Hepatocyte (in vitro differentiated cells): ENCODE measurements at regions not wholly inside any gene's neighbourhood (a gene's known extent, or its start where the extent isn't known, plus 50 kb on each side); places are given as distances from the start of the nearest gene placed in this dataset.

Experiments
- DNase-seq: peaks from one replicate; pipeline ENCODE4 v3.0.0-alpha.2; 2016; ENCODE audit warnings: low spot score
- H2AFZ ChIP-seq: fragments of 200-600 bp; sonication (generic); 2 replicates; pipeline ENCODE4 v1.6.0; 2016; ENCODE audit warnings: antibody characterized with exemption, mild to moderate bottlenecking
- H3K27ac ChIP-seq: fragments of 200-600 bp; sonication (generic); 2 replicates; pipeline ENCODE4 v1.5.1; 2016; ENCODE audit warnings: mild to moderate bottlenecking
- H3K27me3 ChIP-seq: fragments of 200-600 bp; sonication (generic); 2 replicates; pipeline ENCODE4 v1.6.1; 2016
- H3K36me3 ChIP-seq: fragments of 200-600 bp; sonication (generic); replicated peaks from 2 replicates; pipeline ENCODE4 v1.5.1; 2016; ENCODE audit warnings: low read depth; ENCODE audit not compliant: insufficient read depth
- H3K4me1 ChIP-seq: fragments of 200-600 bp; sonication (generic); 2 replicates; pipeline ENCODE4 v1.5.1; 2016; ENCODE audit warnings: mild to moderate bottlenecking, moderate library complexity; ENCODE audit not compliant: insufficient read depth
- H3K4me2 ChIP-seq: fragments of 200-600 bp; sonication (generic); 2 replicates; pipeline ENCODE4 v1.6.0; 2016
- H3K4me3 ChIP-seq: fragments of 200-600 bp; sonication (generic); 2 replicates; pipeline ENCODE4 v1.5.1; 2016; ENCODE audit warnings: mild to moderate bottlenecking
- H3K79me2 ChIP-seq: fragments of 200-600 bp; sonication (generic); 2 replicates; pipeline ENCODE4 v1.6.0; 2017; ENCODE audit warnings: mild to moderate bottlenecking
- H3K9me2 ChIP-seq: fragments of 200-600 bp; sonication (generic); replicated peaks from 2 replicates; pipeline ENCODE4 v1.6.0; 2017; ENCODE audit warnings: mild to moderate bottlenecking; ENCODE audit not compliant: insufficient read depth
- H3K9me3 ChIP-seq: fragments of 200-600 bp; sonication (generic); 2 replicates; pipeline ENCODE4 v1.5.1; 2016; ENCODE audit warnings: low read depth, mild to moderate bottlenecking
- H4K20me1 ChIP-seq: fragments of 200-600 bp; sonication (generic); 2 replicates; pipeline ENCODE4 v1.6.0; 2016; ENCODE audit warnings: mild to moderate bottlenecking; ENCODE audit not compliant: insufficient read depth, poor library complexity, severe bottlenecking
- EZH2 ChIP-seq: fragments of 200-600 bp; sonication (generic); IDR thresholded peaks from 2 replicates; pipeline ENCODE4 v1.6.1; 2016; ENCODE audit warnings: antibody characterized with exemption, mild to moderate bottlenecking, borderline replicate concordance
- EZH2phosphoT487 ChIP-seq: fragments of 200-600 bp; sonication (generic); IDR thresholded peaks from one replicate; pipeline ENCODE4 v1.6.1; 2018; ENCODE audit warnings: antibody characterized with exemption, mild to moderate bottlenecking, low read depth, moderate library complexity; ENCODE audit not compliant: unreplicated experiment, severe bottlenecking
- WGBS: methylation state at CpG from one replicate; pipeline ENCODE4 v1.1.6; 2016; ENCODE audit warnings: low lambda C conversion rate; ENCODE audit errors: missing lambda C conversion rate; 5-methylcytosine and 5-hydroxymethylcytosine counted together
- TF ChIP-seq, protein P1 (sequence below): fragments of 200-600 bp; sonication (generic); IDR thresholded peaks from 2 replicates; pipeline ENCODE4 v1.5.1; 2016; ENCODE audit warnings: antibody characterized with exemption, mild to moderate bottlenecking; ENCODE audit not compliant: poor library complexity

DNA sequence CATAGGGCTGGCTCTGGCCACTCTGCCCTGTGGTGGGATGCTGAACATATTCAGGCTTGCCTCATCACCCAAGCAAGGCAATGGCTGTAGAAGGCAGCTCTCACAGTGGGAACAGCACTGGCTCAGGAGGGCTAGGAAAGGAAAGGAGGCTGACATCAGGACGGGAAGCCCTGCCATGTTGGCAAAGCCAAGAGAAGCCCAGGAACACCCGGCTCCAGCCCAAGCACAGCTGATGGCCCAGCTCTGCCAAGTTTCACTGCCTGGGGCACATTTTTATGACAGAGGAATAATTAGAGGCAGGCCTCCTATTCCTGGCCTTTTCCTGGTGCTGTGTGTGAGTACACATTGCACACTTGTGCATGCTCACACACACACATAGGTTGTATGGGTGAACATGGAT, 163.6 kb upstream of the SMIM23 start:
- Histone ChIP-seq H3K27me3 (peaks cover 3% of the 10 kb centered on the region), H3K9me3 (no peaks in the 10 kb centered on the region), H4K20me1 (no peaks in the 10 kb centered on the region), H3K9me2 (no peaks in the 10 kb centered on the region), H3K79me2 (no peaks in the 10 kb centered on the region), H3K4me1 (peaks cover 6% of the 10 kb centered on the region), H3K4me2 (no peak overlapping the region), H3K36me3 (no peaks in the 10 kb centered on the region), H3K4me3 (no peak overlapping the region), H3K27ac (no peak overlapping the region), H2AFZ (no peak overlapping the region)
- WGBS = 71% methylated on average over 2 of the region's 2 CpGs
- TF ChIP-seq, protein P1, sequence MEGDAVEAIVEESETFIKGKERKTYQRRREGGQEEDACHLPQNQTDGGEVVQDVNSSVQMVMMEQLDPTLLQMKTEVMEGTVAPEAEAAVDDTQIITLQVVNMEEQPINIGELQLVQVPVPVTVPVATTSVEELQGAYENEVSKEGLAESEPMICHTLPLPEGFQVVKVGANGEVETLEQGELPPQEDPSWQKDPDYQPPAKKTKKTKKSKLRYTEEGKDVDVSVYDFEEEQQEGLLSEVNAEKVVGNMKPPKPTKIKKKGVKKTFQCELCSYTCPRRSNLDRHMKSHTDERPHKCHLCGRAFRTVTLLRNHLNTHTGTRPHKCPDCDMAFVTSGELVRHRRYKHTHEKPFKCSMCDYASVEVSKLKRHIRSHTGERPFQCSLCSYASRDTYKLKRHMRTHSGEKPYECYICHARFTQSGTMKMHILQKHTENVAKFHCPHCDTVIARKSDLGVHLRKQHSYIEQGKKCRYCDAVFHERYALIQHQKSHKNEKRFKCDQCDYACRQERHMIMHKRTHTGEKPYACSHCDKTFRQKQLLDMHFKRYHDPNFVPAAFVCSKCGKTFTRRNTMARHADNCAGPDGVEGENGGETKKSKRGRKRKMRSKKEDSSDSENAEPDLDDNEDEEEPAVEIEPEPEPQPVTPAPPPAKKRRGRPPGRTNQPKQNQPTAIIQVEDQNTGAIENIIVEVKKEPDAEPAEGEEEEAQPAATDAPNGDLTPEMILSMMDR = no peak
- TF ChIP-seq EZH2phosphoT487 (no peak), EZH2 (no peak)
- DNase-seq = no peak

DNA sequence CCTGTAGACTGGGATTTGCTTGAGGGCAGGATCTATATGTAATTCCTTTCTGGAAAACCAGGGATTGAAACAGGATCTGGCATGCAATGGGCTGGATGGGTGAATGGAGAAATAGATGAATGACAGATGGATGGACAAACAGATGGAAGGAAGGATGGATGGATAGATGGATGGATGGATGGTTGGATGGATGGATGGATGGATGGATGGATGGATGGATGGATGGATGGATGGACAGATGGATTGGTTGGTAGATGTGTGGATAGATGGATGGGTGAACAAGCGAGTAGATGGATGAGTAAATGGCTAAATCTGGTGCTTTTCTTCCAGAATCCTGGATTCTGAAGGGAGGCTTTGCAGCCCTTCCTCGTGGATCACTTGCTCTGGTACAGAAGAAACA, 162.5 kb upstream of the SMIM23 start:
- TF ChIP-seq EZH2phosphoT487 (no peak), EZH2 (no peak)
- TF ChIP-seq, protein P1 = no peak
- H2AFZ ChIP-seq = no peak overlapping the region
- H3K79me2 ChIP-seq = no peaks in the 10 kb centered on the region
- peaks cover 6% of the 10 kb centered on the region for H3K4me1 ChIP-seq
- no peaks in the 10 kb centered on the region for H3K9me3 ChIP-seq
- no peaks in the 10 kb centered on the region for H3K9me2 ChIP-seq
- H3K27me3 ChIP-seq = peaks cover 3% of the 10 kb centered on the region
- no peak overlapping the region for H3K27ac ChIP-seq
- H4K20me1 ChIP-seq = no peaks in the 10 kb centered on the region
- no peaks in the 10 kb centered on the region for H3K36me3 ChIP-seq
- no peak for DNase-seq
- no peak overlapping the region for H3K4me2 ChIP-seq
- 63% methylated on average over 2 of the region's 2 CpGs for WGBS
- no peak overlapping the region for H3K4me3 ChIP-seq

DNA sequence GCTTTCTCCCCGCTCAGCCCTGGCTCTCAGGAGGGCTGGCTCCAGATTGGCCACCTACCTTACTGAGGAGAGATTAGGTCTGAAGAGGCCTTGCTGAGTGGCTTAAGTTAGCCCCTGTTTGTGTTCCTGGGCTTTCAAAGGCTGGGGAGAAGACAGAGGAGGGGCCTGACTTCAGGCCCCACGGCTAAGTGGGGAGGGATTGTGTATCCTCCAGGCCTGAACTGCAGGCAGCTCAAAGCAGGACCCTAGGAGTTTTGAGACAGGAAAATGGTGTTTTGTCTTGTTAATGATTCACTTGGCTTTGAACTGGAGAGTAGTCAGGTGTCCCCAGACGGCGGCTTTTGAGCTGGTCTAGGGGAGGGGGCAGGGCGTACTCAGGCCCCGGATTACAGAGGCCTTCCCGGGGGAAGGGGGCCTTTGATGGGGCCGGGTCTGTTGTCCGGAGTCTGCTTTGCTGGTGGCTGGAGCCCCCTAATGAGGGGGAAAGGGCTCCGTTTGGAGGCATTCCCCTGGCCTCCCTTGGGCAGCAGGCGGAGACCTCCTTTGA, 162.0 kb upstream of the SMIM23 start:
- TF ChIP-seq, protein P1 = no peak
- TF ChIP-seq EZH2phosphoT487 (no peak), EZH2 (no peak)
- WGBS = 16% methylated on average over 9 of the region's 11 CpGs
- peak overlapping the region; percentile 13 for H2AFZ ChIP-seq

More for the DNA sequence above, 162.0 kb upstream of the SMIM23 start:
- Histone ChIP-seq H3K79me2 (no peaks in the 10 kb centered on the region), H4K20me1 (no peaks in the 10 kb centered on the region), H3K4me1 (peaks cover 6% of the 10 kb centered on the region), H3K27ac (peak overlapping the region; percentile 41), H3K9me2 (no peaks in the 10 kb centered on the region), H3K9me3 (no peaks in the 10 kb centered on the region), H3K36me3 (no peaks in the 10 kb centered on the region), H3K27me3 (peaks cover 3% of the 10 kb centered on the region), H3K4me2 (peak overlapping the region; percentile 53), H3K4me3 (no peak overlapping the region)
- peak; percentile 53 for DNase-seq
